Neural cell (in vitro differentiated cells): ENCODE measurements at regions not wholly inside any gene's neighbourhood (a gene's known extent, or its start where the extent isn't known, plus 50 kb on each side); places are given as distances from the start of the nearest gene placed in this dataset.

Source experiments
- CTCF ChIP-seq: fragments of 450-650 bp; IDR thresholded peaks from 2 replicates; pipeline ENCODE4 v1.5.1; 2014; ENCODE audit warnings: antibody characterized with exemption, mild to moderate bottlenecking, moderate library complexity; ENCODE audit not compliant: poor library complexity, severe bottlenecking
- POLR2AphosphoS5 ChIP-seq: IDR thresholded peaks from 2 replicates; pipeline ENCODE4 v1.6.1; 2012

GRCh38 chr13:108439556-108439955 lies 170.0 kb downstream of the TNFSF13B start:
- TF ChIP-seq POLR2AphosphoS5 (no peak), CTCF (no peak)
